NCI-H510A treated with DMSO at 0.1 percent for 48 hours (cell line): ENCODE measurements at regions not wholly inside any gene's neighbourhood (a gene's known extent, or its start where the extent isn't known, plus 50 kb on each side); places are given as distances from the start of the nearest gene placed in this dataset.

ENCODE experiments used
- DNase-seq: peaks from one replicate; lab custom pipeline; 2025; lab: John Stamatoyannopoulos, UW

DNA sequence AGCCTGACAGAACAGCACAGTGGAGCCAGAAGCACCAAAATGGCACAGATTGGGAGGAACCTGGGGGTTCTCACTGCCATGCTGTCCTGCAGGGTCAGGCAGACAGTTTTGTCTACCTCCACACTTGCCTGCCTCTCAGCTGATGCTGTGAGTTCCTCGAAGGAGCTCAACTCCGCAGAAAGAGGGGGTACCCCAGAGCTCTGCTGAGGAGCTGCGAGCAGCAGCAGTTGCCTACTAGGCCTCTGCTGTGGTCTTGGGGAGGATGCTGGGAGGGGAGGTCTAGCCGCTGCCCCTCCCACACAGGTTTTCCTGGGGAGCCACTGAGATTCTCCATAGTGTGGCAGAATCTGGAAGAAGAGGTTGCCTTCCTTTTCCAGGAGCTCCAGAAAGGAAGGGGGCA lies 192.5 kb downstream of the FOXD2 start:
- DNase-seq, result no peak

DNA sequence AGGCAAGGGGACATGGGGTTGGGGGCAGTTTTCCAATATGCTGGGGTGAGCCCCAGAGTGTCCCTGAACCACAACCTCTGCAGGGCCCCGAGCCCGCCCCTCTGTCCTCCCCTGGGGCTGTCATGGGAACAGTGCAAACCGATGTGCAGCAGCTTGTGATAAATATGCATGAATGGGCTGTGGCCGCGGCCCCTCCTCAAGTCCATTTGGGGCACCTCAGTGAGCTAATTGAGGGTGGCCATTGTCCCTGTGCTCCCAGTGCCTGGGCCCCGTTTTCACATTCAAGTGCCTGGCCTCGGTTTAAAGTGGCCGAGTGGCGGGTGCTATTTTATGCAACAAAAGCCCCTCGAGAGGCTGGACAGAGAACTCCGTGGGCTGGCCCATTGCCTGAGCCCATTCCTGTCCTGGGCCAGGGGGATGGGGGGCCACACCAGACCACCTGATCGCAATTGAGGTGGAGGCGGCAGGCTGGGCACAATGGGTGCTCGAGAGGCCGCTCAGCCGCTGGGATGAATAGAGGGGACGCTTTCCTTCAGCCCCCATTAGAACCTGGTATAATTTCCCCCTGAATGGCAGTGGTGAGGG lies 193.7 kb downstream of the FOXD2 start:
- no peak for DNase-seq

DNA sequence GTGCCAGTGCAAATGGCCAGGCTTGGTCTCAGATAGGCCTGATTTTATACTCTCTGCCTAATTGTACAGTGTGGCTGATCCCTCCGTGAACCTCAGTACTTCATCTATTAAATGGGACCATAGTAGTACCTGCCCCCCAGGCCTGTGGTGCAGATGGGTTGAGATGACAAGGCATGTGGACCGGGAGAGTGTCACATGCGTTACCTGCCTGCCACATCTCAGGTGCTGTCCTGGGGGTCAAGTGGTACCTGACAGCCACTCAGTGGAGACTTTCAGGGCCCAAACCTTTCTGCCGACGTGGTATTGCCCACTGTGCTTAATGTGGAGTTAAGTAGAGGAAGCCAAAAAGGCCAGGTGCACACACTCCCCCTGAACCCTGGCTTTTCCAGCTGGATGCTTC lies 197.3 kb downstream of the FOXD2 start:
- no peak for DNase-seq

DNA sequence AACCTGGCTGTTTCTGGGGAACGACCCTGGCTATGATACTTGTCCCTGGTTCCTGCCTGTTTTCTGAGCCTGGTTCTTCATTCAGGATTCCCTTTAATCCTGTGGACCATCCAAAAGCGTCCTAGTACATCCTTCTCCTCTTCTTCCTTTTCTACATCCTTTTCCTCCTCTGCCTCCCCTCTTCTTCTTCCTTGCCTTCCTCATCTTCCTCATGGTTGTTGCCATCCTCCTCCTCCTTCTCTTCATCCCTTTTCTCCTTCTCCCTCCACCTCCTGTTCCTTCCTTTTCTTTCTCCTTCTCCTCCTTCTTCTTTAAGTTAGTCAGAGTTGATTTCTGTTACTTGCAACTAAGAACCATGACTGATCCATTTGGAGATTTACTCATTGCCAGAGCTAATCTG lies 197.8 kb downstream of the FOXD2 start:
- no peak for DNase-seq

DNA sequence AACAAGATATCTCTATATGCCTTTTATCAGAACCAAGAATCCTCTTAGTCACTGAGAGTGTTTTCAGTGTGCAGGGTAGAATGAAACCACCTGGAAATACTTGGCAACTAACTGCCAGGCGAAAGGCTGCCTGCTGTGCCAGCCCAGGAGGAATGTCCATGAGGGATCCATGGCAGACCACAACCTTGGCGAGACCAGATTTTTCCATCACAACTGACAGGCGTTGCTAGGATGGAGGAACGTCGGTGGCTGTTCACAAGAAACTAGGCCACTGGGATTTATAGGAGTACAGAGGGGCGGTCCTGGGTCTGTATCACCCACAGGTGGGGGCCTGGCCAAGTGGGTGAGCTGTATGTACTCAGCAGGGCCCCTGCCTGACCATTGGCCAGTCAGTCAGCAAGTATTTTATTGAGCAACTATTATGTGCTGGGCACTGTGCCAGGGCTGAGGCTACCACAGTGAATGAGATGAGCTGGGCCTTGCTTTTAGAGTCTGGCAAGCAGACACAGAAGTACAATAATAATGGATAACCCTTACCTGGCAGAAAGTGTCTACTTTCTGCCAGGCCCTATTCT lies 199.4 kb downstream of the FOXD2 start:
- DNase-seq, result no peak

DNA sequence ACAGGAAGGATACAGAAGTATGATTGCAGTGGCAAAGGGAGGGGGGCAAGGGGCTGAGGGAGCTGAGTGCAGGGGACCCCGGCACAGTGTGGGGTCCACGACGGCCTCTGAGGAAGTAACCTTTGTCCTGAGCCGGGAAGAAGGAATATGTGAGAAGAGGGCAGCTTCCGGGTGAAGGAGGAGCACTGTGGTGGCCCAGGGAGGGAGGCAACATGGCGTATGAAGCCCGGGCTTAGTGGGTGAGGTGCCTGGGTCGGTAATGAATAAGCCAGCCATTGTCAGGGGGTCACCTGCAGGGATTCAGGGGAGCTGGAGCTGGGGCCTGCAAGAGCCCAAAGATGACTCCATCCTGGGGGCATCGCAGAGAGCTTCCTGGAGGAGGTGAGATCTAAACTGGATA lies 200.4 kb downstream of the FOXD2 start:
- no peak for DNase-seq

DNA sequence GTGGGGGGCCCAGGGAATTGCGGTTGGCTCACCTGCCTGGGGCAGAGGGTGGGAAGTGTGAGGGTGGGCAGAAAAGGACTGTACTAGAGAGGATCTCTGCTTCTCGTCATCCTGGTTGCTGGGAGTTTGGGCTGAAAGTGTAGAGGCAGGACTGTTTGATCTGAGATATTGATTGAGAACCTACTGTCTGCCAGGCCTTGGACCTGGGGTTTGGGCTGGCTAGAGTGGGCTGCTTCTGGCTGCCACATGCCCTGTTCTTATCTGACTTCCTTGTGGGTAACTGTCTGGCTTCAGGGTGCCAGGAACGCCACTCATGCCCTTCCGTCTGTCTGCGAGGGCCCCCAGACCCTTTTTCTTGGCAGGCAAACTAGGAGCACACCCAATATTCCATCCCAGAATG lies 200.9 kb downstream of the FOXD2 start:
- DNase-seq, result no peak

DNA sequence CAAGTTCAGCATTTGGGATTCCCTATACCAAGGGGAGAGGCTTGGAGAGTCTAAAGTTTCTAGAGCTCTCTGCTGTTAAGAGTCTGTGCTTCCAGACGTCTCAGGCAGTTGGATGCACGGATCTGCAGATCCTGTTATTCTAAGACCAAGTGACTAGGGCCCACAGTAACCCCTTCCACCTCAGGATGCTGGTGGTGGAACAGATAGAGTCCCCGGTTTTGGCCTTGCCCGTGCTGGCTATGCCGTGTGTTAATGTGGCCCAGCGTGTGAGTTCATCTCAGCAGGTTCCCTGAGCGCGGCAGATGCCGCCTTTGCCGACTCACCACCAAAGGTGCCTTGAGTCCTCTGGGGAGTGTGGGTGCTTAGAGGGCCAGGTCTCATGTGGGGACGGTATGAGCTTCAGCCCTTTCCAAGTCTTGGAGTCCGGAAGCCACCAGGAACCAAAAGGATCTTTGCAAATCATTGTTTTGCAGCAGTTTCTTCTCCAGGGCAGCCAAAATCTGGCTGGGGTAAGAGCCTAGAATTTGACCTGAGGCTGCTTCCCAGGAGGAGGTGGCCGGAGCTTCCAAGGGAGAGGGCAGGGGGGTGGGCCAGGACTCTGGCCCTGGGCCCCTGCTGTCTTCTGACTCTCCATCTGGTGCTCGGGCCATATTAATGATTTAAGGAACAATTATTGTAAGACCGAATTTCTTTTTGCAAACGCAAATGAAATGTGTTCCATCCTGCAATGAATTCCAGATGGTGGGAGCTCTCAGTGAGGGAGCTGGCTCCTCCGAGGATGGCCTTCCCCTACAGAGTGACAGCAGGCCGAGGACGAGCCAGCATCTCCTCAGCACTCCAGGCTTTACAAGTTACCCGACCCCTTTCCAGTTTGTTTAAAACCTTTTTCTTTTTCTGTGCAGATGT lies 205.7 kb downstream of the FOXD2 start:
- no peak for DNase-seq

DNA sequence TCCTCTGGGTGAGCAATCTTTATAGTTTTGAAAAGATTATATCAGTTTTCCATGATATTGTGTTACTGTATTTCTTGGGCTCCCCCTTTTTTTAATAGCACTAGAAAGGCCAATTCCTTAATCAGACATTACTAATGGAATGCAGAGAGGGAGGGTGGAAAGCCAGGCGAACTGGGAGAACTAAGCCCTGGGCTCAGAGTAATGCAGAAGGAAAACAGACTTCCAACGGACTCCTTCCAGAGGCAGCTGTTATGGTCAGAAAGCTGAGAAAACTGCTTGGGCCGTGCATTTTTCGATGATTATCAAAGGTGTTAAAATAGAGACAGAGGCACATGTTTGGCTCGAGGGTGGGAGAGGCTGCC lies 206.3 kb downstream of the FOXD2 start:
- no peak for DNase-seq

DNA sequence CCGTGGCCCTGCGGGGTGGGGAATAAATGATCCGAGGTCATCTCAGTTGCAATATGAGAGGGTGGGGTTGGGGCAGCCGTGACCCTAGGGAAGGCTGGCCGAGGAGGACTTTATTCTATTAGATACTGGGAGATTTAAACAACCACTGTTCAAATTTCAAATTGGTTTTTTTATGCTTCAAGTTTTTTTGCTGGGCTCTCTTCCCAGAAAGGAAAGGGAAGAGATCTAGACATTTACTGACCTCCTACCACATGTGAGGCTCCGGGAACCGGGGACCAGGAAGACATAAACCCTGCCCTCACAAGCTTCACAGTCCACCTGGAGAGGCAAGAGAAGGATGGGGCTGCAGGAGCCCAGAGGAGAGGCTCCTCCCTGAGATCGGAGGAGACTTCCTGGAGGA lies 207.3 kb downstream of the FOXD2 start:
- no peak for DNase-seq

DNA sequence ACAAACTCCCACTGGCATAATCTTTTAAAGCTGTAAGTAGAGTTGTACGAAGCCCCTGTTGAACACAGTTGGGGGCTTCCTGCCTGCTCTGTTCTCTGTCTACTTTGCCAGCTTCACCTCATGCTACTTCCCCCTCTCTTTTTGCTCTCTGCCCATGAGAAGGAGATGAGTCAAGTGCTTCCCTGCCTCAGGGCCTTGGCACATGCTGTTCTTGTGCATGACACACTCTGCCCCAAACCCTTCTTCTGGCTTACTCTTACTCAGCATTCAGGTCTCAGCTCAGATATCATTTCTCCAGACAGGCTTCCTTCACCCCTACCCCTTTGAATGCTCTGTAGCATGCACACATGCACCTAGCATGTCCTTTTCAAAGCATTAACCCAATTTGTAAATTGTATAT lies 208.8 kb downstream of the FOXD2 start:
- no peak for DNase-seq

DNA sequence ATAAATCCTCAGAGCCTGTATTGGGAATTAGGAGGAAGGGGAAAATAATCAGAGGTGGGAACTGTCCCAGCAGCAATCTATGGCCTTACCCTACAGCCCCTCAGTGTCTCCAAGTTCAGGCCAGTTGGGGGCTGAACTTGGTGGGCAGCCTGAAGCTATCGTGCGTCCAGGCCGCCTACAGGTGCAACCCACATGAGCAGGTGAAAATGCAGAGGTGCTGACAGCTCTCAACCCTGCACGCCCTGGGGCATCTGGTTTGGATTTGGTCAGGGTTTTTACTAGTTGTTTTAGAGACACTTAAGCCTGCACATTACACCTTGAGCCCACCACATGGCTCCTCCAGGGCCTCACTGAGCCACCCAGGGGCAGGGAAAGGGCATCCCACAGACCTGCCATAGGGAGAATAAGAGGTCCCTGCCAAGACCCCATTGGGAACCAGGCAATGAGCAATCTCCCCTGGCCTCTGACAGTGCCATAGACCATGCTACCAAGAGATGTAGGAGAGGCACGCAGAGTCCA lies 209.5 kb downstream of the FOXD2 start:
- DNase-seq, result no peak

DNA sequence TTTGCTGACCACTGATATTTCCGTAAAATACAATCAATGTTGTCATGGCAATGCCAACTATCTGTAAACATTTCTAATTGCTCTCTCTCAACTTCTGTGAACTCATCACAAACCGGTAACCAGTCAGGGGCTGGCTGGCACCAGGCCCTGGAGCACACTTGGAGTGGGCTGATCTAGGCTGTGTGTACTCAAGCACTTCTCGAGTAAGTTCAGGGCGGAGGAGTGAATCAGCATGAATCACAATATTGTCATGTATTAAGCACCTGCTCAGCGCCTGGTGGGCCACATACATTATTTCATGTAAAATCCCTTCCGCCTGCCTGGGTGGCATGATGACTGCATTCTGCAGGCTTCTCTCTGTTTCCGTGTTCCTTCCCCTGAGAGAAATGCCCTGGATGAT lies 212.4 kb downstream of the FOXD2 start:
- DNase-seq, result peak; percentile 95

DNA sequence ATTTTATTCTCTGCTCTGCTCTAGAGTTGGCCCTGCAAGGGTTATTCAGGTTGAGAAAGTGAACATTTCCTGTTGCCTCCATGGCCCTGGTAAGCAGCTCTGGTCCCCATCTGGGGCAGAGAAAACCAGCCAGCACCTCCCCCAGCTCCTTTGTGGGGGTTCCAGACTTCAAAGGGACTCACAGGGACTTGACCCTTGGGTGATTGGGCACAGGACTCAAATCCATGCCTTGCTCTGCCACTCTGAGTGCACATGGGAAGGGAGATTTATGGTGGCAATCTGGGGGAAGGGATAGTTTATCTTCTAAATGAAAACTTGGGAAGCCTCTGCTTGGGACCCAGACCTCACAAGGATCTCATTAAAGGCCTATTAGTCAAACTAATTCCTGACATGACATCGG lies 212.8 kb downstream of the FOXD2 start:
- DNase-seq, result no peak

DNA sequence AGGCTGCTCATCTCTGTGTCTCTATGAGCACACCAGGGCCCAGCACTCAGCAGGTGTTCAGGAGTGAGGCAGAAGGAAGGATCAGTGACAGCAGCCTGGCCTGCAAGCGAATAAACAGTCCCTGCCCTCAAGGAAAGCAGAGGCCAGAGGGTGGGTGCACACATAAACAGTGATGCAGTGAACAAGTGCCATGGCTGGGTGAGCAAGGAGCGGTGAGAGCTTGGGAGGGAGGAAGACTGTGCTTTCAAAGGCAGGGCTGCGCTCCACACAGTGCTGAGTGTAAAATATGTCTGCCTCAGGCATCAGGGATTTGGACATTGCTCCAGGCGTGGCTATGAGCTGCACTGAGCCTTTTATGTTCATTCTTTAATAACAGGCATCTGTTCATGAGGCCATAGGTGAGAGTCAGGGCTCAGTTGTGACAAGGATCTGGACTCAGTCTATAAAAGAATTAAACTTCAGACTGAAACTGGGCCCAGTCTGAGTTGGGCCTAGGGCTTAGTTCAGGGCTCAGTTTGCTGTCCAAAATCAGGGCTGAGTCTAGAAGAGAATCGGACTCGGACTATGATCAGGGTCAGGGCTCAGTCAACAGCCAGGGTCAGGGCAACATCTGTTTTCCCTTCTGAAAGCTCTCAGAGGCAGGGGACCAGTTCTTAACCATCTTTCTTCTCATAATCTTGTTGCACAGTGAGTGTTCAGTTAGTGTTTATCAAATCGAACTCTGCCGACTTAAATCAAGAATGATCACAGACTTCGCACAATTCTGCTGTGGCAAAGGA lies 213.7 kb downstream of the FOXD2 start:
- peak; percentile 76 for DNase-seq

DNA sequence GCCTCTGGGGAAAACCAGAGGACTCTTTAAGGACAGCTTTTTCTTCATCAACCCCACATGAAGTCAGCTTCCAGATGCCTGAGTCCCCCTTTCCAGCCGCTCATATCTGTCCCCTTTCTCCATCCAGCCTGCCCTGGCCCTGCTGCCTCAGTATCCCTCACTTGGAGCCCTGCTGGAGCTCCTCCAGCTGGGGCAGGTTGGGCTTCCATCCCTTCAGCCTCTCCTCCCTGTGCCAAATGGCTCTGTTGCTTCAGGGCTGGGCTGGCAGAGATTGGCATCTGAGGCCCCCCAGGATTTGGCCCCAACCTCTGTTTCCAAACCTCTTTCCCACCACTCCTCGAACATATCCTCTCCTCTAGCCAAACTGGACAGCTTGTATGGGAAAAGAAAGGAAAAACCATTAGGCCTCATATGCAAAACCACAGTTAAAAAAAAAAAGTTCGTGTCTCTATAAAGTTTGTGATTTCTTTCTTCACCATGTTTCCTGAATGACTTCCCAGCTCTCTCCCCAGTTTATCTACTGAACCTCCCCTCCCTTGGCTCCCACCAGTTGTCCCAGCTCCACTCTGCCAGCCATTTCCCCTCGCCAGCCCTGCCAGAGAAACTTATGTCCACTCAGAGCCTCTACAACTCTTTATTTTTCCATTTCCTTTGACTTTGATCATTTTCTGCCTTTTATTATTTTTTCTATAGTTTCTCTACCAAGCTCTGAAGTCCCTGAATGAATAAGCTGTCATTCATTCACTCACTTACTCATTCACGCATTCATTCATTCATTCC lies 217.9 kb downstream of the FOXD2 start:
- no peak for DNase-seq

DNA sequence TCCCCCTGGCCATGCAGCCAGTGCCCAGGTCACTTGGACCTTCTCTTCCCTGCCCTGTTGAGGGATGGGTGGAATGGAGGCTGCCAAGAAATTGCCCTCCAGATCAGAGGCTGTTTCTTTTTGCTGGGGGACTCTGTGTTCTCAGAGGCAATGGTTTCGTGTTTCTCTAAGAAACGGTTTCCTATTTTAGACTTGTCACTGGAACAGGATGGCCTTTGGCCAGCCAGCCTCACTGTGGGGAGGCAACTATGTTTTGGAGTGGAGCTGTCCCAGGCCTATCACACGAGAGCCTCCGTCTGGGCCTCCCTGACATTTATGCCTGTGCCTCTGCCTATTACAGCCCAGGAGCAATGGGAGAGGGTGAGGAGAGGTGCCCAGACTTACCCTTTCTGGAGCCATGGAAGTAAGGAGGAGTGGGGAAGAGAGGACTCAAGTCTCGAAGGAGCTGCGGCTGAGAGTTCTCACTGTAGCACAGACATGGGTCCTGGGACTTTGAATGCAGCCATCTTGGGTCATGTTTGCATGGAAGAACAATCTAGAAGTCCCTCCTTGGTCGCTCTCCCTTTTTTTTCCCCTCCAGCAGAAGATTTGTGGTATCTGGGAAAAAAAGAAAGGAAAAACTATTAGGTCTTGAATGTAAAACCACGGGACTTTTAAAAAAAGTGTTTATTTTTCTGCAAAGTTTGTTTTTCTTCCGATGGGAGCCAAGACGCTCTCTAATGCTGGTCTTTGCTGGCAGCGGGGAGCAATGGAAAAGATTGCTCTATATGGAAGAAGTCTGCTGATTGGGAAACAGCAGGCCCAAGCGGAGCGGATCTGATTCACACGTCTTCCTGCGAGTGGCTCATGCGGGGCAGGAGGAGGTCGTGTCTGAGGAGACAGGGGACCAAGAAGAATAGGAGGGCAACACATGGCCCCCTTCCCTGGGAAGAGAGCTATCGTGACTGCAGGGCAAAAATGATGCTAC lies 219.2 kb downstream of the FOXD2 start:
- no peak for DNase-seq

DNA sequence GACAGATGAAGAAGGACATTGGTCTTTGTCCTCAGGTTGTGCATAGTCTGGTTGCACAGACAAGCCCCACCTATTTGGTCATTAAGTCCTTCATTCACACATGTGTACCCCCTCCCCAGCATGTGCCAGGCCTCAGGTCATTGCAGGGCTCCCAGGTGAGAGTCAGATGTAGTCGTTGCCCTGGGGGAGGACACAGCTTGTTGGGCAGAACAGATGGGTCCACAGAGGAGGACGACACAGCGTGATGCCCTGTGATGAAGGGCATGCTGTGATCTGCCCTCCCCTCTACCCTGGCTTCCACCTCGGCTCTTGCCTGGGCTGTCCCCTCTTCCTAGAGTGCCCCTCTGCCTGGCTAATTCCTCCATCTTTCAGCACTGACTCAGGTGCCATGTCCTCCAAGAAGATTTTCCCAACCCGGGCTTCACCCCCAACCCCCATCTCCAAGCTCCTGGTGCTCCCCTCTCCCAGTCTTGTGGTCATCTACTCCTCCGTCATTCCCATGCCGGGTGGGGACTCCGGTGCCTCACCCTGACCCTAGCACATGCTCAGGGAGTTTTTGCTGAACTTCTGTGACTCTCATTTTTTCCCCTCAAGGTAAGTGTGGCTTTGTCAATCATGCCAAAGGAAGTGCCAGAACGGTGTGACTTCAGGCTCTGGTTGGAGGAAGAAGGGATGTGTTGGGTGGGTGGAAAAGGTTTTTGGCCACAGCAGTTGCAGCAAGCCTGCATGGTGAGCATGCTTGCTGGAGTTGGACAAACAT lies 220.5 kb downstream of the FOXD2 start:
- no peak for DNase-seq

DNA sequence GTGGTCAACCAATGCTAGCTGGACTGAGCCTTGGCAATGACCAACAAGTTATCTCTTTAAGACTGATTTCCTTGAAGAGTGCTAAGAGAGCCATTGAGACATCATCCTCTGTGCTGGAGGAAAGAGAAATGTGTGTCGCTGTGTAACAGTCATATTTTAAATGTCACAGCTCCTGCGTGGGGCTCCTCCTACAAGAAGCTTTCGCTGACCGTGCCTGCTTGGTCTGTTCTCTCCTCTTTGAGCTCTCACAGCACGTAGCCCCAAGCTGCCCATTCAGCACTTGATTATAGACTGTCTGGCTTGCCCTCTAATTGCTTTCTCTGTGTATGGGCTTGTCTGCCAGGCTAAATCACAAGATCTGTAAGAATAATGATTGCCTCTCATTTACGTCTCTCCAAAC lies 221.3 kb downstream of the FOXD2 start:
- DNase-seq, result no peak

DNA sequence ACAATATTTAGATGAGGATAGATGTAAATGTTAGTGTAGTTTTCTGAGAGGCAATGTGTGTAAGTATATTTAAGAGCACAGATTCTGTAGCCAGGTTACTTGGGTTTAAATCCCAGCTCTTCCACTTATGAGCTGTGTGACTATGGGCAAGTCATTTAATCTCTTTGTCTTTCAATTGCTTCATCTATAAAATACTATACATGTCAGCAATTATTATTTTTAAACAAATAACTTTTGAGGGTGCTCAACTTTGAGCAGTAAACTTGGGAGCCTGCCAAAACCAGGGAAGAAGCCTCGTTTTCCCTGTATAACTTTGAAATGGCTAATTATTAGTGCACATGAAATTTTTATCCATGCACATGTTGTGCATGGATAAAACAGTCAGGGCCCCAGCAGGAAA lies 222.8 kb downstream of the FOXD2 start:
- DNase-seq, result peak; percentile 34
